Lung (tissue), 11 donors: ENCODE measurements at regions not wholly inside any gene's neighbourhood (a gene's known extent, or its start where the extent isn't known, plus 50 kb on each side); places are given as distances from the start of the nearest gene placed in this dataset.
"Not testable (repeated sequence)": the region's sequence is repeated elsewhere in the genome, so short reads cannot be mapped to it uniquely, and the experiment has no call there.

ENCODE experiments used
- ATAC-seq: fragments of 200-7000 bp; cut with Tn5 transposase; one replicate; pipeline ENCODE4 v1.9.1; 2020; ENCODE audit warnings: moderate number of reproducible peaks; ENCODE audit not compliant: insufficient read depth, low FRiP score
- DNase-seq, 3 donors: peaks; one replicate each; pipeline ENCODE4 v3.0.0-alpha.2; 2013 to 2017
- H3K27ac ChIP-seq, 2 donors: one replicate each; pipeline ENCODE4 v1.5.1; 2013; ENCODE audit warnings: mild to moderate bottlenecking in 2 of 2, moderate library complexity in 2 of 2, control low read depth in 1 of 2, inconsistent platforms in 1 of 2, low read depth in 1 of 2, low read length in 1 of 2
- H3K27me3 ChIP-seq, 3 donors: one replicate each; pipeline ENCODE4 v1.5.1; 2013; ENCODE audit warnings: low read length in 2 of 3; ENCODE audit not compliant: control insufficient read depth in 3 of 3, insufficient read depth in 3 of 3
- H3K36me3 ChIP-seq, 4 donors: one replicate each; pipeline ENCODE4 v1.5.1; 2013; ENCODE audit warnings: low read length in 4 of 4, mild to moderate bottlenecking in 1 of 4, moderate library complexity in 1 of 4; ENCODE audit not compliant: control insufficient read depth in 4 of 4, insufficient read depth in 4 of 4
- H3K4me1 ChIP-seq, 5 donors: one replicate each; pipeline ENCODE4 v1.5.1; 2013; ENCODE audit warnings: low read length in 5 of 5, mild to moderate bottlenecking in 2 of 5, moderate library complexity in 1 of 5; ENCODE audit not compliant: control insufficient read depth in 5 of 5, insufficient read depth in 5 of 5
- H3K4me3 ChIP-seq: one replicate; pipeline ENCODE4 v1.5.1; 2013; ENCODE audit warnings: mild to moderate bottlenecking, control low read depth, moderate library complexity
- H3K9ac ChIP-seq, 2 donors: one replicate each; pipeline ENCODE4 v1.5.1; 2013; ENCODE audit warnings: low read length in 2 of 2, control low read depth in 1 of 2; ENCODE audit not compliant: insufficient read depth in 1 of 2
- H3K9me3 ChIP-seq, 4 donors: one replicate each; pipeline ENCODE4 v1.5.1; 2013; ENCODE audit warnings: low read length in 3 of 4, mild to moderate bottlenecking in 1 of 4, moderate library complexity in 1 of 4; ENCODE audit not compliant: control insufficient read depth in 4 of 4, insufficient read depth in 3 of 4
- CTCF ChIP-seq: IDR thresholded peaks from 2 replicates; pipeline ENCODE4 v1.5.1; 2012; ENCODE audit warnings: mild to moderate bottlenecking; ENCODE audit errors: control extremely low read depth, extremely low read depth
- WGBS, 2 donors: extraction: QIAGEN DNeasy Blood & Tissue Kit; methylation state at CpG; one replicate each; pipeline ENCODE4 v1.1.7; 2013; 5-methylcytosine and 5-hydroxymethylcytosine counted together
- donor health status: control.
- donor health status: control.
- donor health status: Bipolar disorder and iron deficiency.
- donor health status: healthy.
- donor health status: DM: yes; HTN: yes; CAD: no.

DNA sequence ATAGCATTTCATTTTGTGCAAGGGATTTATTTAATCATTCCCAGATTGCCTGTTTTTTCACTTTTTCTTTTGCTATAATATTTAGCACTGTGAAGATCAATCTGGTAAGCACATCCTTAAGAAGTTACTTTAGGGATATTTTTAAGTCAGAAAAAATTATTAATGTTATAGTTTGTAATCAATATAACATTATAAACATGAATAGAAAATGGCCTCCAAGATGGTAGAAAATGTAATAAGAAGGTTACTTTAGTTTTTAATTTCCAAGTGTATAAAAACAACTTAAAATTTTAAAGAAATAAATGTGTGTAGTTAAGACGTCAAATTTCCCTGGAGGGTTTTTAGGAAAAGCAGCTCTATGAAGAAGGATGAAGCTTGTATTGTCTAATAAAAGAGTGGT is 81.9 kb upstream of the SERPINE2 start:
- WGBS, 2 donors = 90 to 98% methylated on average over 1 of the region's 1 CpG
- no peak for ATAC-seq
- H3K4me1 ChIP-seq = no peaks in the 10 kb centered on the region

DNA sequence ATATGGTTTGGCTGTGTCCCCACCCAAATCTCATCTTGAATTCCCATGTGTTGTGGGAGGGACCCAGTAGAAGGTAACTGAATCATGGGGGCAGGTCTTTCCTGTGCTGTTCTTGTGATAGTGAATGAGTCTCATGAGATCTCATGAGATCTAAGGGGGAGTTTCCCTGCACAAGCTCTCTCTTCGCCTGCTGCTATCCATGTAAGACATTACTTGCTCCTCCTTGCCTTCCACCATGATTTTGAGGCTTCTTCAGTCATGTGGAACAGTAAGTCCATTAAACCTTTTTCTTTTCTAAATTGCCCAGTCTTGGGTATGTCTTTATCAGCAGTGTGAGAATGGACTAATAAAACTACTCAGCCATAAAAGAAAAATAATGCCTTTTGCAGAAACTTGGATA is 80.8 kb upstream of the SERPINE2 start:
- not testable (repeated sequence) for H3K27ac ChIP-seq, H3K27me3 ChIP-seq, H3K36me3 ChIP-seq, H3K9ac ChIP-seq, H3K4me1 ChIP-seq, ATAC-seq, H3K9me3 ChIP-seq, H3K4me3 ChIP-seq, DNase-seq
- 84 to 95% methylated on average over 1 of the region's 1 CpG for WGBS, 2 donors

More for the DNA sequence above, 81.9 kb upstream of the SERPINE2 start:
- H3K9ac ChIP-seq = no peak overlapping the region
- no peak for DNase-seq
- peaks cover 0 to 8% (median 2%) of the 10 kb centered on the region in 4 donors for H3K9me3 ChIP-seq
- H3K36me3 ChIP-seq = no peaks in the 10 kb centered on the region
- TF ChIP-seq CTCF = no peak
- no peak overlapping the region for H3K4me3 ChIP-seq
- H3K27me3 ChIP-seq = no peaks in the 10 kb centered on the region
- no peak overlapping the region for H3K27ac ChIP-seq

GRCh38 chr2:224114428-224114827 is 75.3 kb upstream of the SERPINE2 start:
- H3K36me3 ChIP-seq = no peaks in the 10 kb centered on the region
- DNase-seq (no peak), ATAC-seq (no peak)
- no peak overlapping the region for H3K9ac ChIP-seq
- no peak for TF ChIP-seq CTCF
- WGBS, 2 donors = 71 to 81% methylated on average over 2 of the region's 2 CpGs
- no peak overlapping the region for H3K27ac ChIP-seq
- H3K4me1 ChIP-seq = no peaks in the 10 kb centered on the region
- H3K4me3 ChIP-seq = no peak overlapping the region
- H3K9me3 ChIP-seq = peaks cover 0 to 7% (median 3%) of the 10 kb centered on the region in 4 donors
- no peaks in the 10 kb centered on the region for H3K27me3 ChIP-seq

GRCh38 chr2:224113930-224114329 is 74.8 kb upstream of the SERPINE2 start:
- not testable (repeated sequence) for H3K36me3 ChIP-seq, DNase-seq, H3K9ac ChIP-seq, H3K4me1 ChIP-seq, ATAC-seq, H3K9me3 ChIP-seq, H3K4me3 ChIP-seq, H3K27ac ChIP-seq, H3K27me3 ChIP-seq
- WGBS, 2 donors = 17 to 25% methylated on average over 1 of the region's 1 CpG

GRCh38 chr2:224111576-224111975 is 72.5 kb upstream of the SERPINE2 start:
- H3K27ac ChIP-seq = no peak overlapping the region
- H3K36me3 ChIP-seq = no peaks in the 10 kb centered on the region
- H3K9me3 ChIP-seq = peaks cover 0 to 7% (median 0%) of the 10 kb centered on the region in 4 donors
- DNase-seq (no peak), ATAC-seq (no peak)
- 90 to 91% methylated on average over 2 of the region's 2 CpGs for WGBS, 2 donors
- no peaks in the 10 kb centered on the region for H3K27me3 ChIP-seq
- H3K4me1 ChIP-seq = no peaks in the 10 kb centered on the region
- no peak overlapping the region for H3K9ac ChIP-seq
- no peak overlapping the region for H3K4me3 ChIP-seq
- no peak for TF ChIP-seq CTCF
